ENCODE measurements at regions not wholly inside any gene's neighbourhood (a gene's known extent, or its start where the extent isn't known, plus 50 kb on each side); places are given as distances from the start of the nearest gene placed in this dataset.
A peak's percentile ranks its signal among the peaks of the same experiment; 100 is the strongest.

DNA sequence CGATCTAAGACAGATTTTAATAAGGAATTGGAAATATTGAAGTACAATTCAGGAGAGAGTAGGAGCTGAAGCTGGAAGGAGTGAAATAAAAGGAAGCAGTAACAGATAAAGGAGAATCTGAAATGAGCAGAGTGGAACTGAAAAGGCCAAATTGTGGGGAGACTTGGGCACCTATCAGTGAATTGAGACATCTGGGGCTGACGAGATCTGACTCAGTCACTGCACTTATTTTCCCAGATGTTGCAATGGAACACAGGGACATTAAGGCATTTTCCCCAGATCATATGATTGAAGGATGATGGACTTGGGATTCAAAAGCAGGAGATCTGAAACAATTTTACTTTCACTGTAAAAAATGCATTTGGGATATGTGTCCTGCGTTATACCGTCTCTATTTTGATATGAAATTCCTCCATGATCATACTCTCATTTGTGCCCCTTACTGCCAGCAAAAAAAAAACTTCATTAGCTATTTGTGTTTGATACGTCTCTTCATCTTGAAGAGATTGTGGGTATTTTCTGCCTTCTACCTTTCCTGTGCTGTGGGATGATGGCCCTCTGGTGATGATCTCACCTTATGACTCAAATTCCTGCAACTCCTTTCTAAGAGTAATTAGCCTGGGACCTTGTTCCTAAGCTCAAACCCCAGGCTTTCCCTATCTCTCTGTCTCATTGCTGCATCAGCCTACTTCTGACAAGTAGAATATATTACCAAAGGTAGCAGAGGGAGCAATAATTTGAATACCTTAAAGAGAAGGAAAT lies 278.5 kb upstream of the MAN1A1 start:
- Mint-ChIP-seq H3K4me1 (peaks cover 30% of the 10 kb centered on the region), H3K36me3 (ENCODE audit: low read depth) (no peaks in the 10 kb centered on the region), H3K4me3 (no peak overlapping the region), H3K9me3 (peaks cover 6% of the 10 kb centered on the region), H3K27ac (no peak overlapping the region), H3K27me3 (ENCODE audit: low read depth, poor library complexity) (no peaks in the 10 kb centered on the region)
- DNase-seq = no peak
- TF ChIP-seq, protein P1, sequence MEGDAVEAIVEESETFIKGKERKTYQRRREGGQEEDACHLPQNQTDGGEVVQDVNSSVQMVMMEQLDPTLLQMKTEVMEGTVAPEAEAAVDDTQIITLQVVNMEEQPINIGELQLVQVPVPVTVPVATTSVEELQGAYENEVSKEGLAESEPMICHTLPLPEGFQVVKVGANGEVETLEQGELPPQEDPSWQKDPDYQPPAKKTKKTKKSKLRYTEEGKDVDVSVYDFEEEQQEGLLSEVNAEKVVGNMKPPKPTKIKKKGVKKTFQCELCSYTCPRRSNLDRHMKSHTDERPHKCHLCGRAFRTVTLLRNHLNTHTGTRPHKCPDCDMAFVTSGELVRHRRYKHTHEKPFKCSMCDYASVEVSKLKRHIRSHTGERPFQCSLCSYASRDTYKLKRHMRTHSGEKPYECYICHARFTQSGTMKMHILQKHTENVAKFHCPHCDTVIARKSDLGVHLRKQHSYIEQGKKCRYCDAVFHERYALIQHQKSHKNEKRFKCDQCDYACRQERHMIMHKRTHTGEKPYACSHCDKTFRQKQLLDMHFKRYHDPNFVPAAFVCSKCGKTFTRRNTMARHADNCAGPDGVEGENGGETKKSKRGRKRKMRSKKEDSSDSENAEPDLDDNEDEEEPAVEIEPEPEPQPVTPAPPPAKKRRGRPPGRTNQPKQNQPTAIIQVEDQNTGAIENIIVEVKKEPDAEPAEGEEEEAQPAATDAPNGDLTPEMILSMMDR (IDR thresholded peaks at IDR 0.05) = no peak

DNA sequence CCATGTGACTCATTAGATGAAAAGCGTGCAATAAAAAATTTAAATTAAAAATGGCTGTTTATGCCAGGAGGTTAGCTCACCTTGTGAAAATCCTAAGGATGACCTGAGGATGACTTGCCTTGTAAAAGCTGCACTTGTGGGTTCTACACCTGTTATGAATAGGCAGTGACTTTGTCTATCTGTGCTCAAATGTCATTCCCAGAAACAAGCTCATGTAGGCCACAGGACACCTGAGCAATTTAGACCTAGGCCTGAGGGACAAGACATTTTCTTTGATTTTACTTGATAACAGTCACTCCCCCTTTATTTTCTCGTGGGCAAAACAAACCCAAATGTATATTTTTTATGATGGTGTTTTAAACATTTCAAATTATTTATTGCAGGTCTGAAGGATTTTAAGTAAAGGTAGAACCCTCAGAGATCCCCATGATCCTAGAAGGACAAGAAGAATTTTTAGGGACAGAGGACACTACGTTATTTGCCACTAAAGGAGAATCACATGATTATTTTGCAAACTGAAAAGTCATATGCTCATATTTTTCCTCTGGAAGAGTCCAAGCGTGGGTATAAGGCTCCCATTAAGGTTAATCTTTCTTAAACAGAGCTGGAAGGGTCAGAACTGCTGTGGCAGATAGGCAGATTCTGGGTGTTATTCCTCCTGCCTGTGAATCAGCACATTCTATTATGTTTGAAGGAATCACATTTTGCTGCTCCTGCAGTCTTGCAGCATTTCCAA lies 277.5 kb upstream of the MAN1A1 start:
- H3K9me3 Mint-ChIP-seq = peaks cover 6% of the 10 kb centered on the region
- H3K36me3 Mint-ChIP-seq (ENCODE audit: low read depth) = no peaks in the 10 kb centered on the region
- TF ChIP-seq, protein P1 (IDR thresholded peaks at IDR 0.05) = no peak
- H3K27me3 Mint-ChIP-seq (ENCODE audit: low read depth, poor library complexity) = no peaks in the 10 kb centered on the region
- no peak for DNase-seq
- peaks cover 38% of the 10 kb centered on the region for H3K4me1 Mint-ChIP-seq
- H3K27ac Mint-ChIP-seq = no peak overlapping the region
- H3K4me3 Mint-ChIP-seq = no peak overlapping the region

DNA sequence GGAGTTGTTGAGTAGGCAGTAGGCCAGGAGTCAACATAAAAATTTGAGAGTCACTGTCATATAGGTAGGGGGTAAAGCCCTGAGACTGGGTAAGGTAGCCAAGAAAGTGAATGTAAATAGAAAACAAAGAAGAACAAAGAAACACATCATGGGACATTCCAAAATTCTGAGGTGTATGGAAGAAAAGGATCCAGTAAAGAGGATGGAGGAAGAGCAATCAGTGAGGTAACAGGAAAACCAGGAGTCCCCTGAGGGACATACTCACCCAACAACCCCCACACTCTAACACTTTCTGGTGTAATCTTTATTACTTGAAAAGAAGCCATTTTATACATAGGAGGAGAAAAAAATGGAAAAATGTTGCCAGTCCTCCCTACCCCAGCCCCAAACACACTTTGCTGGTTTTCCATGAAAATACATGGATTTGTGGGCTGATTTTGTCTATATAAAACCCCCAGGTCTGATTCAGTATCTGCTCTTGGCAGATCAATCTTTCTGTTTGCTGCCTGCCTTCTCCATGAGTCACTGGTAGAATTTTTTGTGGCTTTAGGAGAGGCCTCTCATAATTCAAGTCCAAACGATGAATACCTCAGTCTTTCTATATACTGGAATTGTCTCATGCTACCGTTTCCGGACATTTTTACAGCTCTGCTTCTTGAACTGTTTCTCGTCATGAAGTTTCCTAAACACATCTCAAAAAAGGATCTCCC lies 271.4 kb upstream of the MAN1A1 start:
- Mint-ChIP-seq H3K27ac (peak overlapping the region; percentile 64), H3K36me3 (ENCODE audit: low read depth) (peaks cover 15% of the 10 kb centered on the region), H3K27me3 (ENCODE audit: low read depth, poor library complexity) (no peaks in the 10 kb centered on the region), H3K4me1 (peaks cover 49% of the 10 kb centered on the region), H3K4me3 (no peak overlapping the region), H3K9me3 (peaks cover 7% of the 10 kb centered on the region)
- DNase-seq = no peak
- TF ChIP-seq, protein P1 (IDR thresholded peaks at IDR 0.05) = no peak

DNA sequence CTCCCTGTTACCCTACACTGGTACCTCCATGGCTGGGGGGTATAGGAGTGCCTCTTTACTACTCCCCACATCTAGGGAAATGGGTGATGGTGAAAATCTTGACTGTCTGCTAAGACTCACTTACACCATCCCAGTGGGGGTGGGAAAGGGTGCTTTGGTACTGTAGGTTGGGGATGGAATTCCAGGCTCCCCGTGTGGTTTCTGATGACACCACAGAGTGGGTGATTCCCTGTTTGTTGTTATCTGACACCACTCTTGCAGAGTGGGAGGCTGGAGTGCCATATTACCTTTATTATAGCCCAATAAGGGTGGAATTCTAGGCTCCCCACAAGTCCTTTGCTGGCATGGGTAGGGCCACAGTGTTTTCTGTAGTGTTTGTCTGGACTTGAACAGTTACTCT lies 264.6 kb upstream of the MAN1A1 start:
- H3K27ac Mint-ChIP-seq = no peak overlapping the region
- peaks cover 7% of the 10 kb centered on the region for H3K9me3 Mint-ChIP-seq
- no peak for DNase-seq
- H3K4me1 Mint-ChIP-seq = peaks cover 56% of the 10 kb centered on the region
- no peak overlapping the region for H3K4me3 Mint-ChIP-seq
- no peaks in the 10 kb centered on the region for H3K27me3 Mint-ChIP-seq (ENCODE audit: low read depth, poor library complexity)
- TF ChIP-seq, protein P1 (IDR thresholded peaks at IDR 0.05) = no peak
- H3K36me3 Mint-ChIP-seq (ENCODE audit: low read depth) = peaks cover 5% of the 10 kb centered on the region

DNA sequence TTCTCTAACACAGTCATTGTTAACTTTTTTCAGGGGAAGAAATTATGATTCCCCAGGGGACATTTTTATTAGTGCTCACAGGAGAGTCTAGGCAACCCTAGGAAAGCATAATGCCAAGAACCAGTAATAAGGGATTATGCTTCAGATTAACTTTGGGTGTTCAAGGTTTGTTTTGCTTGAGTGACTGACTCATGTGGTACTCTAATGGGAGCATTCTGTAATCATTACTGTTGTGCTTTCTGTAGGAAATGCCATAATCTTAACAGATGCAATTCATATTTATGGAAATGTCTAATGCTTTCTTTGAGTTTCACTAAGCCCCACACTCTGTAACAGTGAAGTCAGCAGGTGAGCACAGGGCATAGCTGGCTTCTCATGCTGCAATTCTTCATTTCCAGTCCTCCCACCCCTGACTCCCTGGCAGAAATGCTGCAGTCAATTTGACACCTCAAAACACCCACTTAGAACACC lies 263.4 kb upstream of the MAN1A1 start:
- Mint-ChIP-seq H3K9me3 (peaks cover 7% of the 10 kb centered on the region), H3K4me1 (peaks cover 47% of the 10 kb centered on the region), H3K27ac (no peak overlapping the region), H3K36me3 (ENCODE audit: low read depth) (peaks cover 5% of the 10 kb centered on the region), H3K27me3 (ENCODE audit: low read depth, poor library complexity) (no peaks in the 10 kb centered on the region), H3K4me3 (no peak overlapping the region)
- no peak for DNase-seq
- TF ChIP-seq, protein P1 (IDR thresholded peaks at IDR 0.05) = no peak
